Activated B cell treated with CpG ODN at 0.5 μM for 24 hours (primary cell): ENCODE measurements at regions not wholly inside any gene's neighbourhood (a gene's known extent, or its start where the extent isn't known, plus 50 kb on each side); places are given as distances from the start of the nearest gene placed in this dataset.

ENCODE experiments used
- ATAC-seq: fragments of 200-7000 bp; cut with Tn5 transposase; one replicate; pipeline ENCODE4 v1.10.0; 2021; ENCODE audit warnings: low read depth, mild to moderate bottlenecking, moderate library complexity
- CTCF ChIA-PET: fragments of 350-600 bp; sonication (Branson Sonifier 250); formaldehyde crosslinking; loops from one replicate; lab custom pipeline; 2021; ENCODE audit warnings: antibody characterized with exemption; lab: Charles Lee
- POLR2A ChIA-PET: fragments of 350-600 bp; sonication (Branson Sonifier 250); formaldehyde crosslinking; loops from one replicate; lab custom pipeline; 2021; ENCODE audit warnings: antibody characterized with exemption; lab: Charles Lee
- DNase-seq: peaks from one replicate; pipeline ENCODE4 v3.0.0; 2022
- H3K27ac Mint-ChIP-seq: one replicate; pipeline ENCODE4 v1.8.0; 2020; ENCODE audit warnings: mixed read lengths
- H3K27me3 Mint-ChIP-seq: one replicate; pipeline ENCODE4 v1.8.0; 2021; ENCODE audit warnings: mixed read lengths
- H3K36me3 Mint-ChIP-seq: one replicate; pipeline ENCODE4 v1.8.0; 2021; ENCODE audit warnings: low read depth, mixed read lengths
- H3K4me1 Mint-ChIP-seq: one replicate; pipeline ENCODE4 v1.8.0; 2021; ENCODE audit warnings: mixed read lengths
- H3K4me3 Mint-ChIP-seq: one replicate; pipeline ENCODE4 v1.8.0; 2020; ENCODE audit warnings: mild to moderate bottlenecking, mixed read lengths
- H3K9me3 Mint-ChIP-seq: one replicate; pipeline ENCODE4 v1.8.0; 2020; ENCODE audit warnings: mixed read lengths
- intact Hi-C: fragments of 100-400 bp; cut with micrococcal nuclease; formaldehyde crosslinking; loops from one replicate; pipeline ENCODE4 v1.15.1; 2024
- TF ChIP-seq, protein P1 (sequence below): fragments of 200-600 bp; IDR thresholded peaks from one replicate; pipeline ENCODE4 v1.8.0; 2022; ENCODE audit warnings: antibody characterized with exemption, mild to moderate bottlenecking

GRCh38 chr4:158043971-158044618 is 128.7 kb downstream of the GASK1B start:
- no peaks in the 10 kb centered on the region for H3K36me3 Mint-ChIP-seq
- H3K9me3 Mint-ChIP-seq: peaks cover 3% of the 10 kb centered on the region
- H3K27me3 Mint-ChIP-seq: no peaks in the 10 kb centered on the region
- H3K27ac Mint-ChIP-seq: no peak overlapping the region
- intact Hi-C loops: no loop called here
- no peaks in the 10 kb centered on the region for H3K4me1 Mint-ChIP-seq
- TF ChIP-seq, protein P1, sequence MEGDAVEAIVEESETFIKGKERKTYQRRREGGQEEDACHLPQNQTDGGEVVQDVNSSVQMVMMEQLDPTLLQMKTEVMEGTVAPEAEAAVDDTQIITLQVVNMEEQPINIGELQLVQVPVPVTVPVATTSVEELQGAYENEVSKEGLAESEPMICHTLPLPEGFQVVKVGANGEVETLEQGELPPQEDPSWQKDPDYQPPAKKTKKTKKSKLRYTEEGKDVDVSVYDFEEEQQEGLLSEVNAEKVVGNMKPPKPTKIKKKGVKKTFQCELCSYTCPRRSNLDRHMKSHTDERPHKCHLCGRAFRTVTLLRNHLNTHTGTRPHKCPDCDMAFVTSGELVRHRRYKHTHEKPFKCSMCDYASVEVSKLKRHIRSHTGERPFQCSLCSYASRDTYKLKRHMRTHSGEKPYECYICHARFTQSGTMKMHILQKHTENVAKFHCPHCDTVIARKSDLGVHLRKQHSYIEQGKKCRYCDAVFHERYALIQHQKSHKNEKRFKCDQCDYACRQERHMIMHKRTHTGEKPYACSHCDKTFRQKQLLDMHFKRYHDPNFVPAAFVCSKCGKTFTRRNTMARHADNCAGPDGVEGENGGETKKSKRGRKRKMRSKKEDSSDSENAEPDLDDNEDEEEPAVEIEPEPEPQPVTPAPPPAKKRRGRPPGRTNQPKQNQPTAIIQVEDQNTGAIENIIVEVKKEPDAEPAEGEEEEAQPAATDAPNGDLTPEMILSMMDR: no peak
- ATAC-seq (no peak), DNase-seq (no peak)
- POLR2A ChIA-PET: no interaction called here
- no peak overlapping the region for H3K4me3 Mint-ChIP-seq
- CTCF ChIA-PET: no interaction called here

DNA sequence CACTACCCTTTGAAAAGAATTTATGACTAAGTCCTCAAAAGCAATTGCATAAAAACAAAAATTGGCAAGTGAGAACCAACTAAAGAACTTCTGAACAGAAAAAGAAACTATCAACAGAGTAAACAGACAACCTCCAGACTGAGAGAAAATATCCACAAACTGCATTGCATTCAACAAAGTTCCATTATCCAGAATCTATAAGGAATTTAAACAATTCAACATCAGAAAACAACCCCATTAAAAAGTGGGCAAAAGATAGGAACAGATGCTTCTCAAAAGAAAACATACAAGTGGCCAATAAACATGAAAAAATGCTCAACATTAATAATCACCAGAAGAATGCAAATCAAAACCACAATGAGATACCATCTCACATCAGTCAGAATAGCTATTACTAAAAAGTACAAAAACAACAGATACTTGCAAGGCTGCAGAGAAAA is 130.2 kb downstream of the GASK1B start:
- ATAC-seq (no peak), DNase-seq (no peak)
- intact Hi-C loops: no loop called here
- ChIA-PET POLR2A (no interaction called here), CTCF (no interaction called here)
- Mint-ChIP-seq H3K27me3 (no peaks in the 10 kb centered on the region), H3K27ac (no peak overlapping the region), H3K4me3 (no peak overlapping the region), H3K4me1 (no peaks in the 10 kb centered on the region), H3K9me3 (peaks cover 5% of the 10 kb centered on the region), H3K36me3 (no peaks in the 10 kb centered on the region)
- TF ChIP-seq, protein P1: no peak

DNA sequence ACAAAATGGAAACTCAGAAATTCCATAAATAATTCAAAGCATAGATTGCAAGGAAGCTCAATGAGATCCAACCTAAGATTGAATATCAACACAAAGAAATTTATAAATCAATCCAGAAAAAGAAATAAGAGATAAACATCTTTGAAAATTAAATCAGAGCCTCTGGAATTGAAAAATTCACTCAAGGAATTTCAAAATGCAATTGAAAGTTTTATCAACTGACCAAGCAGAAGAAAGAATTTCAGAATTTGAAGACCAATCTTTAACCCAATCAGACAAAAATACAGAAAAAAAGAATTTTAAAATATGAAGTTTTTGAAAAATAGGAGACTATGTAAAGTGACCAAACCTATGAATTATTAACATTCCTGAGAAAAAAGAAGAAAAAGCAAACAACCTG is 134.1 kb downstream of the GASK1B start:
- intact Hi-C loops: no loop called here
- Mint-ChIP-seq H3K9me3 (peaks cover 3% of the 10 kb centered on the region), H3K4me3 (no peak overlapping the region), H3K27me3 (no peaks in the 10 kb centered on the region), H3K4me1 (no peaks in the 10 kb centered on the region), H3K27ac (no peak overlapping the region), H3K36me3 (no peaks in the 10 kb centered on the region)
- ATAC-seq: no peak
- TF ChIP-seq, protein P1: no peak
- DNase-seq: no peak
- ChIA-PET CTCF (no interaction called here), POLR2A (no interaction called here)

DNA sequence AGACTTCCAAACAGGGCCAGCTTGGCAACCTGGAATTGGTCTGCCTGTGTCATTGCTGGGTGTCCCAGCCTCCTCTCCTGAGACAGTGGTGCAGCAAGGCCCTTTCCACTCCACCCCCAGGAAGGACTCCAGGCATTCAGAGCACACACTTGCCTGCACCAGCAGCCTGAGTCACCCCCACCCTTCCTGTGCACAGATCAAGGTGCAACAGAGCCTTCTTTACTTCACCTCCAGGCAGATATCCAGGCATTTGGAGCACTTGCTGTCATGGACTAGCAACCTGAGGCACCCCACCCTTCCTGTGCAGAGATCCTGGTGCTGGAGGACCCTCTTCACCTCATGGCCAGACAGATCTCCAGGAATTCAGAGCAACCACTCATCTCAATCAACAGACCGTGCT is 135.8 kb downstream of the GASK1B start:
- TF ChIP-seq, protein P1: no peak
- no peaks in the 10 kb centered on the region for H3K36me3 Mint-ChIP-seq
- H3K4me3 Mint-ChIP-seq: no peak overlapping the region
- no peak for DNase-seq
- no peaks in the 10 kb centered on the region for H3K27me3 Mint-ChIP-seq
- H3K27ac Mint-ChIP-seq: no peak overlapping the region
- intact Hi-C loops: no loop called here
- no peaks in the 10 kb centered on the region for H3K4me1 Mint-ChIP-seq
- ChIA-PET POLR2A (no interaction called here), CTCF (no interaction called here)
- H3K9me3 Mint-ChIP-seq: peaks cover 3% of the 10 kb centered on the region
- no peak for ATAC-seq

DNA sequence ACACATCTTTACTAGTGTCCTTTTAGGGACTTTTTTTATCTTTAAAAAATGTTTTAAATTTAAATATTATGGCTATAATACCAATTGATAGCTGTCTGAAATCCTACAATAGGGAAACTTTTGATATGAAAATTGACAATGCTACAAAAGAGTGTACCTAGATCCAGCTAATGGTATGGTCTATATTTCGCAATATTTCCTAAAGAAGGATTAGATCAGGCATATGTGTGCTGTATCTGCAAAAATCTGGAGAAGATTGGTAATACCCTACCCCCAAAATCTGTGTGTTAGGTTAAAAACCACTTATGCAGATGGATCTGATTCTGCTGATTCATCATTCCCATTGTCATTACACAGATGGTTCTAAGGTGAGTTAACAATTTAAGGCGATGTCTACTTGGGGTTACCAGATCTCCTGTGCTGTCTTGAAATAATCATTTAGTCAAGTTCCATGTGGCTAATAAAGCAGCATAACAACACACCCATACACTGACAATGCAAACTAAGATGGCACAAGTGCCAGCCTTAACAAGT is 137.1 kb downstream of the GASK1B start:
- intact Hi-C loops: no loop called here
- POLR2A ChIA-PET: no interaction called here
- Mint-ChIP-seq H3K9me3 (peaks cover 3% of the 10 kb centered on the region), H3K4me3 (no peak overlapping the region), H3K27ac (no peak overlapping the region), H3K4me1 (no peaks in the 10 kb centered on the region), H3K36me3 (no peaks in the 10 kb centered on the region), H3K27me3 (no peaks in the 10 kb centered on the region)
- CTCF ChIA-PET: no interaction called here
- DNase-seq (no peak), ATAC-seq (no peak)
- TF ChIP-seq, protein P1: no peak
